GM12801 (cell line): ENCODE measurements at regions not wholly inside any gene's neighbourhood (a gene's known extent, or its start where the extent isn't known, plus 50 kb on each side); places are given as distances from the start of the nearest gene placed in this dataset.

Experiments
- CTCF ChIP-seq: IDR thresholded peaks from one replicate; pipeline ENCODE4 v1.5.1; 2011; ENCODE audit warnings: control low read depth; ENCODE audit not compliant: insufficient read length; ENCODE audit errors: extremely low read depth

GRCh38 chr9:75548871-75549270, 341.6 kb upstream of the PCSK5 start:
- no peak for TF ChIP-seq CTCF

GRCh38 chr9:75551861-75552260, 338.6 kb upstream of the PCSK5 start:
- no peak for TF ChIP-seq CTCF

- no peak for TF ChIP-seq CTCF
Observed at GRCh38 chr9:75552941-75553340, 337.5 kb upstream of the PCSK5 start.

GRCh38 chr9:75570538-75570937, 319.9 kb upstream of the PCSK5 start:
- TF ChIP-seq CTCF = no peak

- TF ChIP-seq CTCF = no peak
Observed at GRCh38 chr9:75574569-75574968, 315.9 kb upstream of the PCSK5 start.

GRCh38 chr9:75582870-75583269, 307.6 kb upstream of the PCSK5 start:
- no peak for TF ChIP-seq CTCF

GRCh38 chr9:75588808-75589207, 301.7 kb upstream of the PCSK5 start:
- TF ChIP-seq CTCF = no peak

GRCh38 chr9:75589497-75589896, 301.0 kb upstream of the PCSK5 start:
- no peak for TF ChIP-seq CTCF
